ENCODE measurements at regions not wholly inside any gene's neighbourhood (a gene's known extent, or its start where the extent isn't known, plus 50 kb on each side); places are given as distances from the start of the nearest gene placed in this dataset.

DNA sequence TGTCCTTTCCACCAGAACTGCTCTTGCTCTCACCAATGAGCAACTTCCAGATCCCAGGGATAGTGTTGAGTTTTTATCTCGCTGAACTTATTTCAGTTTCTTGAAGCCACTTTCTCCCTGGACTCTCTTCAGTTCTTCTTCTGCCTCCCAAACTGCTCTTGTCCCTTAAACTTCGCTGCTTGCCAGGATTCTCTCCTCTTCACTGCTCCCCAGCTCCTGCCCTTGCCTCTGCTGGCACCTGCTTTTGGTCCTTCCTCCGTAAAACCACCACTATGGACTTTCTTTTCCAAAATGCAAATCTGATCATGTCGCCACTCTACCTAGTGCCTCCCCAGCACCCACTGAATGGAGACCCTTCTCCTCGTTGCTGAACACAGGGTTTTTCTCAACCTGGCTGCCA, 92.8 kb upstream of the PALS2 start:
- Mint-ChIP-seq H3K27ac (no peak overlapping the region), H3K4me1 (no peaks in the 10 kb centered on the region), H3K4me3 (no peak overlapping the region), H3K9me3 (ENCODE audit: insufficient read depth) (no peaks in the 10 kb centered on the region), H3K27me3 (peaks cover 32% of the 10 kb centered on the region)
- TF ChIP-seq CTCF (IDR thresholded peaks at IDR 0.05) (no peak), EZH2 (IDR thresholded peaks at IDR 0.05; ENCODE audit: borderline replicate concordance, insufficient read depth, low read depth, low read length, poor library complexity, severe bottlenecking) (no peak)
- Histone ChIP-seq H3K79me2 (ENCODE audit: control insufficient read depth, insufficient read depth, low read length) (no peaks in the 10 kb centered on the region), H3K27me3 (replicated peaks in 1 of 4; ENCODE audit: control extremely low read depth in 1 of 4, control insufficient read depth in 3 of 4, insufficient read depth in 4 of 4, low read length in 3 of 4) (peaks cover 0 to 3% (median 0%) of the 10 kb centered on the region in 4 experiments), H3K27ac (ENCODE audit: low read length in 2 of 2) (no peak overlapping the region), H3K4me3 (ENCODE audit: control extremely low read depth in 1 of 5, extremely low read depth in 1 of 5, insufficient read depth in 1 of 5, low read depth in 2 of 5, low read length in 4 of 5) (no peak overlapping the region), H3K9me3 (ENCODE audit: control extremely low read depth in 1 of 3, control insufficient read depth in 2 of 3, insufficient read depth in 1 of 3, low read length in 2 of 3) (no peaks in the 10 kb centered on the region), H3K36me3 (replicated peaks in 1 of 2; ENCODE audit: control extremely low read depth in 1 of 2, control insufficient read depth in 1 of 2, extremely low read depth in 1 of 2, insufficient read depth in 2 of 2, low read length in 1 of 2) (no peaks in the 10 kb centered on the region), H3K4me2 (replicated peaks; ENCODE audit: low read depth, low read length, poor library complexity, severe bottlenecking) (no peak overlapping the region), H3K9ac (ENCODE audit: low read length) (no peak overlapping the region), H4K20me1 (ENCODE audit: control insufficient read depth, insufficient read depth, low read length, poor library complexity, severe bottlenecking) (no peaks in the 10 kb centered on the region), H3K4me1 (ENCODE audit: control insufficient read depth in 2 of 2, insufficient read depth in 2 of 2, low read length in 2 of 2) (no peaks in the 10 kb centered on the region), H2AFZ (ENCODE audit: insufficient read depth, low read depth, low read length, poor library complexity, severe bottlenecking) (no peak overlapping the region)
- ATAC-seq (ENCODE audit: low read depth) (no peak), DNase-seq (no peak)
- 81% methylated on average over 5 of the region's 5 CpGs for WGBS (ENCODE audit: insufficient coverage)
- ChIA-PET CTCF (no interaction called here), POLR2A (no interaction called here)
- intact Hi-C loops (cut with micrococcal nuclease): no loop called here

DNA sequence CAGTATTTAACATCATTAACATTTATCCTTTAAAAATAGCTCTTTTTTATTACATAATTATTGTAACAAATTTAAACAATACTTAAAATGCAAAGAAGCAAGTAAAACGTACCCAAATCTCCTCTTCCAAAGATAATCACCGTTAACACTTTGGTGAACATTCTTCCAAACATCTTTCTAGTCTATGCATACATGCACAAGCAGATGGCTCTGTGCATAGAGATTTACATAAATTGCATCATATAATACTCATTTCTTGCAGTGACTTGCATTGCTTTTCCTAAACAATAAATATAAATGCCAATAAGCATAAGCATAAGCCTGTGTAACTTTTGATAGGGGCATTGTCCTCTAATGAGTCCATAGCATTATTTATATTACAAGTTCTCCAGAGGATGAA, 89.4 kb upstream of the PALS2 start:
- Histone ChIP-seq H3K9ac (ENCODE audit: low read length) (no peak overlapping the region), H3K9me3 (ENCODE audit: control extremely low read depth in 1 of 3, control insufficient read depth in 2 of 3, insufficient read depth in 1 of 3, low read length in 2 of 3) (no peaks in the 10 kb centered on the region), H3K4me3 (ENCODE audit: control extremely low read depth in 1 of 5, extremely low read depth in 1 of 5, insufficient read depth in 1 of 5, low read depth in 2 of 5, low read length in 4 of 5) (no peak overlapping the region), H3K4me2 (replicated peaks; ENCODE audit: low read depth, low read length, poor library complexity, severe bottlenecking) (no peak overlapping the region), H4K20me1 (ENCODE audit: control insufficient read depth, insufficient read depth, low read length, poor library complexity, severe bottlenecking) (no peaks in the 10 kb centered on the region), H2AFZ (ENCODE audit: insufficient read depth, low read depth, low read length, poor library complexity, severe bottlenecking) (no peak overlapping the region), H3K4me1 (ENCODE audit: control insufficient read depth in 2 of 2, insufficient read depth in 2 of 2, low read length in 2 of 2) (no peaks in the 10 kb centered on the region), H3K79me2 (ENCODE audit: control insufficient read depth, insufficient read depth, low read length) (no peaks in the 10 kb centered on the region), H3K27me3 (replicated peaks in 1 of 4; ENCODE audit: control extremely low read depth in 1 of 4, control insufficient read depth in 3 of 4, insufficient read depth in 4 of 4, low read length in 3 of 4) (peaks cover 0 to 3% (median 0%) of the 10 kb centered on the region in 4 experiments), H3K36me3 (replicated peaks in 1 of 2; ENCODE audit: control extremely low read depth in 1 of 2, control insufficient read depth in 1 of 2, extremely low read depth in 1 of 2, insufficient read depth in 2 of 2, low read length in 1 of 2) (no peaks in the 10 kb centered on the region), H3K27ac (ENCODE audit: low read length in 2 of 2) (no peak overlapping the region)
- ATAC-seq (ENCODE audit: low read depth): no peak
- ChIA-PET CTCF (no interaction called here), POLR2A (no interaction called here)
- Mint-ChIP-seq H3K4me3 (no peak overlapping the region), H3K4me1 (no peaks in the 10 kb centered on the region), H3K9me3 (ENCODE audit: insufficient read depth) (no peaks in the 10 kb centered on the region), H3K27me3 (peaks cover 42% of the 10 kb centered on the region), H3K27ac (no peak overlapping the region)
- intact Hi-C loops (cut with micrococcal nuclease): no loop called here
- DNase-seq: no peak
- WGBS (ENCODE audit: insufficient coverage): 92% methylated on average over 2 of the region's 2 CpGs
- TF ChIP-seq CTCF (IDR thresholded peaks at IDR 0.05): no peak

All from B cell (primary cell).